K562 (cell line): ENCODE measurements at regions not wholly inside any gene's neighbourhood (a gene's known extent, or its start where the extent isn't known, plus 50 kb on each side); places are given as distances from the start of the nearest gene placed in this dataset.

Experiments
- BRD4 ChIP-seq: fragments of 200-600 bp; sonication (generic); IDR thresholded peaks from 2 replicates; pipeline ENCODE4 v1.6.1; 2017; ENCODE audit warnings: inconsistent platforms
- GATA2 ChIP-seq: sonication (generic); formaldehyde crosslinking; IDR thresholded peaks from 2 replicates; pipeline ENCODE4 v1.4.0; 2020; ENCODE audit warnings: mild to moderate bottlenecking, missing genetic modification reagents
- MBD2 ChIP-seq: sonication (generic); IDR thresholded peaks from 2 replicates; pipeline ENCODE4 v1.6.1; 2016; ENCODE audit warnings: low read depth, borderline replicate concordance
- NONO ChIP-seq, 2 experiments: fragments of 200-400 bp in 1 of 2; fragments of 450-650 bp in 1 of 2; formaldehyde crosslinking in 1 of 2; IDR thresholded peaks; 2 replicates each; pipeline ENCODE4 v1.6.1; 2017; ENCODE audit warnings: low read depth in 2 of 2, mild to moderate bottlenecking in 2 of 2, moderate library complexity in 2 of 2, low read length in 1 of 2
- NR2C1 ChIP-seq, 2 experiments: fragments of 450-650 bp; IDR thresholded peaks; 2 replicates each; pipeline ENCODE4 v1.6.1; 2017; ENCODE audit warnings: mild to moderate bottlenecking in 2 of 2, antibody characterized with exemption in 1 of 2, inconsistent platforms in 1 of 2, missing compliant biosample characterization in 1 of 2, missing genetic modification characterization in 1 of 2
- NR2C2 ChIP-seq, 2 experiments: fragments of 200-800 bp in 1 of 2; sonication (Bioruptor generic) in 1 of 2; sonication (generic) in 1 of 2; formaldehyde crosslinking in 1 of 2; IDR thresholded peaks; 2 replicates each; pipeline versions ENCODE4 v1.6.1 to v1.8.0; 2016 to 2022; ENCODE audit warnings: mild to moderate bottlenecking in 1 of 2, missing compliant biosample characterization in 1 of 2, missing genetic modification characterization in 1 of 2, missing genetic modification reagents in 1 of 2
- PHF20 ChIP-seq: fragments of 450-650 bp; IDR thresholded peaks from 2 replicates; pipeline ENCODE4 v1.6.1; 2018; ENCODE audit not compliant: partially characterized antibody
- RNF219 ChIP-seq: fragments of 250-450 bp; sonication (Bioruptor Pico); IDR thresholded peaks from 2 replicates; pipeline ENCODE4 v1.5.0; 2022; ENCODE audit warnings: mild to moderate bottlenecking
- SMAD1 ChIP-seq: fragments of 150-350 bp; IDR thresholded peaks from 2 replicates; pipeline ENCODE4 v1.6.1; 2014; ENCODE audit warnings: low read length, low read depth; ENCODE audit not compliant: partially characterized antibody
- SMAD2 ChIP-seq: fragments of 150-350 bp; IDR thresholded peaks from 2 replicates; pipeline ENCODE4 v1.6.1; 2014; ENCODE audit warnings: low read depth, mild to moderate bottlenecking, low read length
- SMARCB1 ChIP-seq: IDR thresholded peaks from 2 replicates; pipeline ENCODE4 v1.6.1; 2011; ENCODE audit warnings: improper control_type of control experiment, low read depth; ENCODE audit not compliant: insufficient read length
- TCFL5 ChIP-seq: fragments of 250-450 bp; sonication (Bioruptor Pico); conservative IDR thresholded peaks from 2 replicates; pipeline ENCODE4 v1.6.1; 2021; ENCODE audit warnings: mild to moderate bottlenecking, moderate library complexity, matching md5 sums
- ZNF175 ChIP-seq: fragments of 200-800 bp; sonication (Bioruptor generic); IDR thresholded peaks from 2 replicates; pipeline ENCODE4 v1.6.1; 2016; ENCODE audit warnings: low read depth, mild to moderate bottlenecking, missing genetic modification characterization, missing compliant biosample characterization
- ZNF354B ChIP-seq: fragments of 250-450 bp; sonication (Bioruptor Pico); IDR thresholded peaks from 2 replicates; pipeline ENCODE4 v1.4.0; 2020
- ZNF384 ChIP-seq: IDR thresholded peaks from 2 replicates; pipeline ENCODE4 v1.6.1; 2012; ENCODE audit warnings: low read depth, low read length, improper control_type of control experiment
- ZNF431 ChIP-seq: sonication (generic); formaldehyde crosslinking; IDR thresholded peaks from 2 replicates; pipeline ENCODE4 v1.8.0; 2022; ENCODE audit warnings: mild to moderate bottlenecking, missing genetic modification reagents
- TF ChIP-seq, protein P1 (sequence below): sonication (generic); formaldehyde crosslinking; IDR thresholded peaks from 2 replicates; pipeline ENCODE4 v1.9.0; 2022; ENCODE audit warnings: mild to moderate bottlenecking, missing genetic modification reagents
- TF ChIP-seq, protein P2 (sequence below), 3 experiments: fragments of 200-800 bp in 1 of 3; fragments of 250-450 bp in 1 of 3; fragments of 450-650 bp in 1 of 3; sonication (Bioruptor Pico) in 1 of 3; sonication (Bioruptor generic) in 1 of 3; formaldehyde crosslinking in 1 of 3; IDR thresholded peaks; 2 replicates each; pipeline versions ENCODE4 v1.6.1 to v1.8.0; 2016 to 2022; ENCODE audit warnings: mild to moderate bottlenecking in 2 of 3, missing genetic modification characterization in 2 of 3, missing compliant biosample characterization in 1 of 3, moderate library complexity in 1 of 3
- TF ChIP-seq, protein P3 (sequence below): sonication (generic); formaldehyde crosslinking; IDR thresholded peaks from 2 replicates; pipeline ENCODE4 v1.8.0; 2022; ENCODE audit warnings: mild to moderate bottlenecking, missing genetic modification reagents
- TF ChIP-seq, protein P4 (sequence below): sonication (generic); formaldehyde crosslinking; IDR thresholded peaks from 2 replicates; pipeline ENCODE4 v1.5.0; 2020; ENCODE audit warnings: missing genetic modification reagents

GRCh38 chr1:157311730-157312081 lies 173.5 kb upstream of the ETV3 start (continued):
- TF ChIP-seq RNF219 (no peak), SMAD2 (no peak), ZNF175 (0 out of 2 replicates have a peak, but pooled peaks have one; percentile 57), PHF20 (no peak), MBD2 (no peak), GATA2 (CRISPR knock-in tag) (peak; percentile 34; the same call in 1 of the 2 replicates), ZNF384 (no peak), ZNF431 (CRISPR knock-in tag) (no peak), TCFL5 (CRISPR knock-in tag) (no peak), SMARCB1 (no peak), NR2C2 (CRISPR knock-in tag; IDR thresholded peaks at IDR 0.05) (no peak), NR2C2 (tag; IDR thresholded peaks at IDR 0.05) (peak; percentile 83), SMAD1 (no peak), BRD4 (no peak), NR2C1 (IDR thresholded peaks at IDR 0.05) (no peak), NR2C1 (tag; IDR thresholded peaks at IDR 0.05) (peak; percentile 27; the same call in 1 of the 2 replicates), NONO (IDR thresholded peaks at IDR 0.05; ENCODE audit: low read depth in 2 of 2, low read length in 1 of 2) (no peak), ZNF354B (CRISPR knock-in tag) (no peak)
- TF ChIP-seq, protein P1, sequence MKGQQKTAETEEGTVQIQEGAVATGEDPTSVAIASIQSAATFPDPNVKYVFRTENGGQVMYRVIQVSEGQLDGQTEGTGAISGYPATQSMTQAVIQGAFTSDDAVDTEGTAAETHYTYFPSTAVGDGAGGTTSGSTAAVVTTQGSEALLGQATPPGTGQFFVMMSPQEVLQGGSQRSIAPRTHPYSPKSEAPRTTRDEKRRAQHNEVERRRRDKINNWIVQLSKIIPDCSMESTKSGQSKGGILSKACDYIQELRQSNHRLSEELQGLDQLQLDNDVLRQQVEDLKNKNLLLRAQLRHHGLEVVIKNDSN, result peak; percentile 72
- TF ChIP-seq, protein P2, sequence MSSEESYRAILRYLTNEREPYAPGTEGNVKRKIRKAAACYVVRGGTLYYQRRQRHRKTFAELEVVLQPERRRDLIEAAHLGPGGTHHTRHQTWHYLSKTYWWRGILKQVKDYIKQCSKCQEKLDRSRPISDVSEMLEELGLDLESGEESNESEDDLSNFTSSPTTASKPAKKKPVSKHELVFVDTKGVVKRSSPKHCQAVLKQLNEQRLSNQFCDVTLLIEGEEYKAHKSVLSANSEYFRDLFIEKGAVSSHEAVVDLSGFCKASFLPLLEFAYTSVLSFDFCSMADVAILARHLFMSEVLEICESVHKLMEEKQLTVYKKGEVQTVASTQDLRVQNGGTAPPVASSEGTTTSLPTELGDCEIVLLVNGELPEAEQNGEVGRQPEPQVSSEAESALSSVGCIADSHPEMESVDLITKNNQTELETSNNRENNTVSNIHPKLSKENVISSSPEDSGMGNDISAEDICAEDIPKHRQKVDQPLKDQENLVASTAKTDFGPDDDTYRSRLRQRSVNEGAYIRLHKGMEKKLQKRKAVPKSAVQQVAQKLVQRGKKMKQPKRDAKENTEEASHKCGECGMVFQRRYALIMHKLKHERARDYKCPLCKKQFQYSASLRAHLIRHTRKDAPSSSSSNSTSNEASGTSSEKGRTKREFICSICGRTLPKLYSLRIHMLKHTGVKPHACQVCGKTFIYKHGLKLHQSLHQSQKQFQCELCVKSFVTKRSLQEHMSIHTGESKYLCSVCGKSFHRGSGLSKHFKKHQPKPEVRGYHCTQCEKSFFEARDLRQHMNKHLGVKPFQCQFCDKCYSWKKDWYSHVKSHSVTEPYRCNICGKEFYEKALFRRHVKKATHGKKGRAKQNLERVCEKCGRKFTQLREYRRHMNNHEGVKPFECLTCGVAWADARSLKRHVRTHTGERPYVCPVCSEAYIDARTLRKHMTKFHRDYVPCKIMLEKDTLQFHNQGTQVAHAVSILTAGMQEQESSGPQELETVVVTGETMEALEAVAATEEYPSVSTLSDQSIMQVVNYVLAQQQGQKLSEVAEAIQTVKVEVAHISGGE (CRISPR knock-in tag; IDR thresholded peaks at IDR 0.05), result peak in 1 of 3 experiments; percentile 46; a peak in 1 of 6 replicates
- TF ChIP-seq, protein P3, sequence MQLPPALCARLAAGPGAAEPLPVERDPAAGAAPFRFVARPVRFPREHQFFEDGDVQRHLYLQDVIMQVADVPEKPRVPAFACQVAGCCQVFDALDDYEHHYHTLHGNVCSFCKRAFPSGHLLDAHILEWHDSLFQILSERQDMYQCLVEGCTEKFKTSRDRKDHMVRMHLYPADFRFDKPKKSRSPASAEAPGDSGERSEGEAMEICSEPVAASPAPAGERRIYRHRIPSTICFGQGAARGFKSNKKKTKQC (CRISPR knock-in tag), result 0 out of 2 replicates have a peak, but pooled peaks have one; percentile 9
- TF ChIP-seq, protein P4, sequence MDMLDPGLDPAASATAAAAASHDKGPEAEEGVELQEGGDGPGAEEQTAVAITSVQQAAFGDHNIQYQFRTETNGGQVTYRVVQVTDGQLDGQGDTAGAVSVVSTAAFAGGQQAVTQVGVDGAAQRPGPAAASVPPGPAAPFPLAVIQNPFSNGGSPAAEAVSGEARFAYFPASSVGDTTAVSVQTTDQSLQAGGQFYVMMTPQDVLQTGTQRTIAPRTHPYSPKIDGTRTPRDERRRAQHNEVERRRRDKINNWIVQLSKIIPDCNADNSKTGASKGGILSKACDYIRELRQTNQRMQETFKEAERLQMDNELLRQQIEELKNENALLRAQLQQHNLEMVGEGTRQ (CRISPR knock-in tag), result peak; percentile 47
